CD4-positive, alpha-beta T cell treated with Interleukin-15 for 4 hours (primary cell): ENCODE measurements at regions not wholly inside any gene's neighbourhood (a gene's known extent, or its start where the extent isn't known, plus 50 kb on each side); places are given as distances from the start of the nearest gene placed in this dataset.

ENCODE experiments used
- DNase-seq: peaks from one replicate; pipeline ENCODE4 v3.0.0-alpha.2; 2020; ENCODE audit warnings: low spot score

DNA sequence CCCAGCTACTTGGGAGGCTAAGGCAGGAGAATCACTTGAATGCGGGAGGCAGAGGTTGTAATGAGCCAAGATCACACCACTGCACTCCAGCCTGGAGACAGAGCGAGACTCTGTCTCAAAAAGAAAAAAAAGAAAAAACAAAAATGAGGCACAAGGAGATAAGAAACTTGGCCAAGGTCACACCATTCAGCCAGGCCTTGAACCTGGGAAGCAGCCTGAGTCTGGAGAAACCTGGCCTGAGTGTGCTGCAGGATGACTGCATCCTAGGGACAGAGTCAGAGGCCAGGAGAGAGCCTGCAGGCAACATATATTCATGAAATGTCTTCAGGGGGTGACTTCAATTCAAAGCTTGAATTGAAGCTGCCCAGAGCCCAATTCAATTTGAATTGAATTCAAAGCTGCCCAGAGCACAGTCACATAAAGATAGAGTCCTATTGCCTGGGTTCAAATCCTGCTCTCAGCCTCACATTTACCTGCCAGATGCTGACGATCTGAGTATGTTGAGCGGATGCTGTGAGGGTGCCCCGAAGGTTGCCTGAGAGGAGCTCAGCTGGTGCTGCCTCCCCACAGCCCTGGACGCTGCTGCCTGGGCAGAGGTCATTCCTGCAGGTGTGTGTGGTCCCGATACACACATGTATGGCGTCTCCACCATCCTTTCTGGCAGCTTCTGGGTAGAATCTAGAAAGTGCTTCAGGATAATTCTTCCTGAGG, 307.7 kb downstream of the AJAP1 start:
- DNase-seq: no peak

DNA sequence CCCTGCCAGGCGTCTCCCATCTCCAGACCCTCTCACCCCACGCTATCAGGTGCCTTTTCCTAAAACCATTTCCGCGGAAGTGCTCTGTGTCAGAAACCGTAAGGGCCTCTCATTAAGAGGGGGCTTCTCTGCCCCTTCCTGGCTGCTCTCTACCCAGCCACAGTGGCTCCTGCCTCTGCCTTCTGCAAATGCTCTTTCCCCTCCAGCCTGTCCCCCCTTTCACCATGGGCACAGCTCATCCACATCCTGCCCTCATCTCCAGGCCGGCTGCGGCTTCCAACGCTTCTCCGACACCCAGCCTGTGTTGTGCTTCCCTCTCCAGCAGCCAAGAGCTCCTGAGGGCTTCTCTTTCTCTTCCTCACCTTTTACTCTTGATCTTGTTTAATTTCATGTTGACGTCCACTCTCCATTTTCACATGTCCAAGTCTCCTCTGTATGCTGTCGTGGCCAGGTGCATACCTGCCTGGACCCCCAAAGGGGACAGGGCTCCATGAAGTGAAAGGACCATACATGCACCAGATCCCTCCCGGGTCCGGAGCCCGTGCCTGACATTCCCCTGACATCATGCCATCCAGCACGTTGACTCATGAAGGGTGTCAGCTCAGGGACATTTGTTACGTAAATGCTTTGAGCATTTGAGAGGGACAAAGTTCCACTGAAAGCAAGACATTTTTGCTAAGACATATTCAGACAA, 306.5 kb downstream of the AJAP1 start:
- no peak for DNase-seq

DNA sequence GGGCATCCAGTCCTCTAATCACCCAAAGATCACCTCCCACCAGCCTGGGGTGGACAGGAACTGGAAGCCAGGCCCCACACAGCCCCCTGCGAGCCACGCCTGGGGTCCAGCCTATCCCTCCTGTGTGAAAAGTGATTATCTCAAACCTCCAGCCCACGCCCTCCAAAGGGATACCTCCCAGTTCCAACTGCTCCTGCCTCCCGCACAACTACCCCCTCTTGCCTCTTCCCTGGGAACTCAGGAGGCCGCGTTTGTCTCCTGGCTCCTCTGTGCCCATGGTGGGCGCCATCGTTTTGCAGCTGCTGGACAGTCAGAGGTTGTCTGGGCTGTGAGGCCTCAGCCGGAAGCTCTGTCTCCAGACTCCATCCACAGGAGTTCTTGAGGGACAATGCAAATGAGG, 305.9 kb downstream of the AJAP1 start:
- no peak for DNase-seq

DNA sequence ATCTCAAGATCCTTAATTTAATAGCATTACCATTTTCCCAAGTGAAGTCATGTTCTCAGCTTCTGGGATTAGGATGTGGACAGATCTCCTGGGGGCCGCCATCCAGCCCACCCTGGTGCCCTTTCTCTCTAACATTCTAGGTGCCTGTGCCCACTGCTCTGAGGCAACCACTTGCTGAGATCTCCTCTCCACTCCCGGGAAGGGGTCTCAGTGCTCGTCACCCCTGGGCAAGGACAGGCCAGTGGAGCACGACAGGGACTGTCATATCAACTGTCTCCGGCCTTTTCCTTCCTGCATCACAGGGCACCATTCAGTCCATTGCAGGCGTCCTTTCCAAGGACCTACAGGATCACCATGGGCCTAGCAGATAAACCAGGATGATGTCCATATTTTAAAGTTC, 304.8 kb downstream of the AJAP1 start:
- no peak for DNase-seq

DNA sequence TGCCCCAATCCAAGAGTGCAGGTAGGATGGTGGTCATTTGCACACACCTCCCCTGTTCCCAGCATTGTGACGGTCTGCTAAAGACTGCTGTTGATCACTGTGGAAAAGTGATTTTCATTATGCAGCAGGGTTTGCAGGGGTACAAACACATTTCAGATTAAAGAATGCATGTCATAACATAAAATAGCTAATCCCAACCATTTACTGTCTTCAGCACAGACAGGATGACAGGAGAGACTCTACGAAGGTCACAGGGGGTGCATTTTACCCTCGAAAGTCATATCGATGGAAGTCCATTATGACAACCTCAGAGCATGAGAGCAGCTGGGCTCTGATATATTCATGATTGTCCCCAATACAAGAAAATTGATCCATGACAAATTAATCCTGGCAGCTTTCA, 302.6 kb downstream of the AJAP1 start:
- DNase-seq: no peak

DNA sequence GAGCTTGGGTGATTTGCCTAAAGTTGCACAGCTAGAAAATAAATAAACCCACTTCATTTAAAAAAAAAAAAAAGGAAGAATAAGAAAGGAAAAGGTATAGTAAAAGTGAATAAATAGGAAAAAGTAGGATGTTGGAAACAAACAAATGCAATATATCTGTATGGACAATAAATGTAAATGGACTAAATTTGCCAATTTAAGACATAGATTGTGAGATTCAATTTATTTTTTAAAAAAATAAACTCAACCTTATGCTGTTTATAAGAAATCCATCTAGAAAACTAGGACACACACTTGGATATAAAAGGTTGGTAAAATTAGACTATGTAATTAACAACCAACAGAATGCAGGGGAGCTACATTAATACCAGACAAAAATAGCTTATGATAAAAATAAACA, 300.0 kb downstream of the AJAP1 start:
- DNase-seq: no peak

DNA sequence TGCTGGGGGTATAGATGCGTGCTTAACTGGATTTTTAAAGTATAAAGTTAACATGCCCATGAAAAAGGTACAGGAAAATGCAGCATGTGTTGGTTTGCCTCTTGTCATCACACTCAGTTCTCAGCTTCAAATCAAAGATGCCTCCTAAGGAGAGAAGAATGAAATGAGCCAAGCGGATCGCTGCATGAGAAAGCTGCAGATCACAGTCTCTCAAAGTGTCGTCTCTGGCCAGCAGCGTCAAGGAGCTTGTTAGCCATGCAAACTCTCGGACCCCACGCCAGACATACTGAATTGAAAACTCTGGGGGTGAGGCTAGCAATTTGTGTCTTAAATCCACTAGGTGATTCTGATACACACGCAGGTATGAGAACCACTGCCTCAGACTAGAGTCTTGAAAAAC, 297.2 kb downstream of the AJAP1 start:
- DNase-seq: no peak

DNA sequence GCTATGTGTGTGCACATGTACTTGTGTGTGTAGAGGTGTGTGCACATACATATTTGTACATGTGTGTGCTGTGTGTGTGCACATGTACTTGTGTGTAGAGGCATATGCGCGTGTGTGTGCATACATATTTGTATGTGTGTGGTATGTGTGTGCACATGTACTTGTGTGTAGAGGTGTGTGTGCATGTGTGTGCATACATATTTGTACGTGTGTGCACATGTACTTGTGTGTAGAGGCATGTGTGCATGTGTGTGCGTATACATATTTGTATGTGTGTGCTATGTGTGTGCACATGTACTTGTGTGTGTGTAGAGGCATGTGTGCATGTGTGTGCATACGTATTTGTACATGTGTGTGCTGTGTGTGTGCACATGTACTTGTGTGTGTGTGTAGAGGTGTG, 291.9 kb downstream of the AJAP1 start:
- no peak for DNase-seq

DNA sequence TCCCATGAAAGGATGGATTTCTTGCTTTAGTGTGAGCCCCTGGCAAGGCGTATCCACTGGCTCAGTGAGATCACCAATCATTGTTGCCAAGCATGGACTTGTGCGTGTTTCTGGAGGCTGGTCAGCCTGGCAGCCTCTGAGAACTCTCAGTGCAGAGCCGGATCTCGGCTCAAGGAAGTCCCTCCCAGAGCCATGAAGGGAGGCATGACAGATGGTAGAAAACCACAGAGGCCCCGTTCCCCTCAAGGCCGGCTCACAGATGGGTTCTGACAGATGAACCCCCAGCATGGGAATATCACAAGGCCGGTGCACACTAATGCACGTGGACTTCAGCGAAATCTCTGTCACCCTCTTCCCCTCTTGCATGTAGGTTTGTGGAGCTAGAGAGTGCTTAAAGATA, 290.5 kb downstream of the AJAP1 start:
- DNase-seq: no peak

DNA sequence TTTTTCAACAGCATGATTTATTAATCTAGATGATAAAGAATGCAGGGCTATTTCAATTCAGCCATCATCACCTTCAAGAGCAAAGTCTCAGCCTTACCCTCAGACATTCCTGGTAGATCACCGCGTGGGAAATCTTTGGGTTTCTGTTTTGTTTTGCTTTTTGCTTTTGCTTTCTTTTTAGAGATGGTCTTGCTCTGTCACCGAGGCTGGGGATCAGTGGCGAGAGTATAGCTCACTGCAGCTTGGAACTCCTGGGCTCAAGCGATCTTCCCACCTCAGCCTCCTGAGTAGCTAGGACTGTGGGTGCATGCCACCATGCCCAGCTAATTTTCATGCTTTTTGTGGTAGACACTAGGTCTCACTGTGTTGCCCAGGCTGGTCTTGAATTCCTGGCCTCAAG, 289.7 kb downstream of the AJAP1 start:
- no peak for DNase-seq

DNA sequence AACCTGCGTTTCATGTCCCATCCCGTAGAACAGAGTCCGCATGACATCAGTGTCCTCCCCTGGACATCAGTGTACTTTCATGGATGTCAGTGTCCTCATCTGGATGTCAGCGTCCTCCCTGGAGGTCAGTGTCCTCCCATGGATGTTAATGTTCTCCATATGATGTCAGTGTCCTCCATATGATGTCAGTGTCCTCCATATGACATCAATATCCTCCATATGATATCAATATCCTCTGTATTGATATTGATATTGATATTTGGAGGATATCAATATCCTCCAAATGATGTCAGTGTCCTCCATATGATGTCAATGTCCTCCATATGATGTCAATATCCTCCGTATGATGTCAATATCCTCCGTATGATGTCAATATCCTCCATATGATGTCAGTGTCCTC, 284.9 kb downstream of the AJAP1 start:
- DNase-seq: no peak

DNA sequence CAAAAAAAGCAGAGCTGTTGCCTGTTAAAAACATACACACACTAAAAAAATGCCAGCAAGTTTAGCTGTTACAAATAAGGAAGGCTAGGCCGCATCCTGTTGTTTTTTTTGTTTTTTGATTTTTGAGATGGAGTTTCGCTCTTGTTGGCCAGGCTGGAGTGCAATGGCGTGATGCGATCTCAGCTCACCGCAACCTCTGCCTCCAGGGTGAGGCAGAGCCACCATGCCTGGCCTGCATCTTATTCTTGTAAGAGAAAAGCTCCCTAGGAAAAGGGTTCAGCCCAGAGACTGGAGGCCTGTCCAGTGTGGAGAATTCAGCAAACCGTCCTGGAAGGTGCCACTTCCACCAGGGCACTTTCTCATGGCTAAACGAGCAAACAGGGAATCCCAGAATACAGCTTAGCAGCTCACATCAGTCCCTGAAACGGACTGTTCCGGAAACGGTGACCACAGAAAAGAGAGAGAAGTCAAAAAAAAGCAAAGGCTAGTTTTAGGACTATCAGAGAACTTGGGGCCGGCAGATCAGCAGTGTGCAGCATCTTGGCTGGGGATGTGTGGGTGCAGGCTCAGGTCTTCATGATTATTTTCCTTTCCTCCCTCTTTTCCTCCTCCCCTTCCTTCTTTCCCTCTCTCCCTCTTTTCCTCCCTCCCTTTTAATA, 283.6 kb downstream of the AJAP1 start:
- DNase-seq: no peak

DNA sequence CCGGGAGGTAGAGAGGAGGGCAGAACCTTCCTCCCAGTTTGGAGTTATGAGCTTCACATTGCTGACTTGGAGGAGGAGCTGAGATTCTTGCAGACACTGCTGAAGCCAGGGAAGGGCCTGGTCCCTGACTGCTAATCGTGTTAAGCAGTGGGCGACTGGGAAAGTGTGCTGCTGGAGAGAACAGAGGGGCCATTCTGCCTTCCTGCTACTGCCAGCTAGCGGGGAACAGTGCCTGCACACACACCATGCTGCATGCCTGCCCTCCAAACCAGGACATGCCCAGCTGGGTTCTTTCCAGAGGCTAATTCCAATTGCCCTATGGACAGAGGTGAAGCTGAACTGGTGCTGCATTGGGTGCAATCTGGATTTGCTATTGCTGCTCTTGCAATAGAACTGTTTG, 281.4 kb downstream of the AJAP1 start:
- DNase-seq: no peak

DNA sequence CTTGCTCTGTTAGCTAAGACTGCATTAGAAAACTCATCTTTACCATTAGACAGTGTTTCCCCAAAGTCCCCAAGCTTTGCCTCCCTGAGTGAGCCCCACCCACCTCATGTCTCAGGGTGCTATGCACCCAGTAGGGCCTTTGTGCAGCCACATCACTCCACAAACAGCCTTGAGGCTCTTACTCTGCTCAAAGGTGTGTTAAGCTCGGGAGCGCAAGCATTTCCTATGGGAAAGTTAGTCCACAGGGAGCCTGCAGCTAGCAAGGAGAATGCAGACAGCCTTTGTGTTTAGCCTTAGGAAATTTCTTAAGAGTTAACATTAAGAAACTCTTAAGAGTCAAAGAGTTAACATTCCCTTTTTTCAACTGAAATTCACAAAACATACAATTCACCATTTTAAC, 278.8 kb downstream of the AJAP1 start:
- no peak for DNase-seq

DNA sequence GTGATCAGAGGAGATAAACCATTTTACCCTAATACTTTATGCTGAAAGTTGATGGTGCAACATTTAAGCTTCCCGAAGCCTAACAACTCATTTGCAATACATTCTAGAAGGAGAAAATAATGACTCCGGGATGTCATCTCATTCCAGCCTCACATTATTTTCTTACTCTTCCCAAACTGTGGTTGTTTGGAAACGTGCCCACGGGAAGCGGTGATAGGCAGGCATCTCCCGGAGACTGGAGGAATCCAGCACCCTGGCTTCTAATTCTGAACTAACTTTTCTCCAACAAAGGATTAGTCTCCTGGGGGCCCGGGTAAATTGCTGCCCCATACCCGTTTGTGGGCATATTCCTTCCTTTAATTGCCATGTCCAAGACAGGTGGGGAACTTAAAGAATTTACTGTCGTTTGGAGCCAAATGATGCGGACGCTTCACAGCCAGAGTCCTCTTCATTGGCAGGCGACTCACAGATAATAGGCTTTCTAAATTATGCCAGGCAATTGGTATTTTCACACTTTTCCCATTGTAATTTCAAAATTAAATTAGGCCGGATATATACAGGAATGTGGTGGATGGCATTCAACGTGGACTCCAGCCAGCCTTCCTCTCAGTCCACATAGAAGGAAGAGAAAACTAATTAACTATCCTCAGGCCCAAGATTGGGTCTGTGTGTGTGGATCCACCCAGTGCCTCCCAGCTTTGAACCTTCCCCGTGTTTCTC, 278.1 kb downstream of the AJAP1 start:
- DNase-seq: no peak

DNA sequence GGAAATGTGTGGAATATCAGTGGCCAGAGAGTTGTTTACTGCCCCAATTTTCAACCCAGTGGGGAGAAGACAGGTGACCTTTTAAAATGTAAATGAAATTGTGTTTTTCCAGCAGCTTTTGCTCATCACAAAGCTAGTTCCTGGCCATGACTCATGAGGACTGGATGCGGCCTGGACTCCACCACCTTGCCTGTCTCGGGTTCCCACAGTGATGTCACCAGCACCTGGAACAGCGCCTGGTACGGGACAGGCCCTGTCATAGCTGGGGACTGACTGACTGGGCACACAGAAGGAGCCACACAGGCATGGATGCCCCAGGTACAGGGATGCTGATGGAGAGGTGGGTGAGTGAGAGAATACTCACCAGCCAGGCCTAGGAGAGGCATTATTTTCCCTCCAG, 277.1 kb downstream of the AJAP1 start:
- no peak for DNase-seq

DNA sequence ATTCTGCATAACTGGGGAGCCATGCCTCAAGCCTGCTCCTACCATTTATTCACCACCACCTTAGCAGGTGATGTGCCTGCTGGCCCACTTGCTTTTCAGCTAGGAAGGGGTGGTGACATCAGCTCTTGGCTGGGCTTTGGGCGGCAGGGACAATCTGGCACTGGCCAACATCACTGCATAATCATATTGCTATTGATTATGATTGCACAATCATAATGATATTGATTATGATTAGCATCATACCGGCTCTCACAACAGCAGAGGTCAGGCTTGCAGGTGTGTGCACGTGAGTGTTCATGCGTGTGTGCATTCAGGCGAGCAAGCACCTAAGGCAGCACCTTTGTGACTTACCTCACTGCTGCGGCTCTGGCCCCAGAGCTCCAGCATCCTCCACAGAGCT, 273.8 kb downstream of the AJAP1 start:
- DNase-seq: no peak

DNA sequence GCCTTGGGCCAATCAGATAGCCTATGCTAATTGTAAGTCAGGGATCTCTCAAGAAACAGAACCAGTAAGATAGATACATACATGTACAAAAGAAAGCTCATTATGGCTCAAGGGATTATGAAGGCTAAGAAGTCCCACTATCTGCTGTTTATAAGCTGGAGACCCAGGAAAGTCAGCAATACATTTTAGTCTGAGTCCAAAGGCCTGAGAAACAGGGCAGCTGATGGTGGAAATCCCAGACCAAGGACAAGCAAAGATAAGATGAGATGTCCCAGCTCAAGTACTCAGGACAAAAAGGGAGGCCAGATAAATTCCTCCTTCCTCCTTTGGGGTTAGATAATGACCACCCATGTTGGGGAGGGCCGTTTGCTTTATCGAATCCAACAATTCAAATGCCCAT, 269.9 kb downstream of the AJAP1 start:
- DNase-seq: no peak

DNA sequence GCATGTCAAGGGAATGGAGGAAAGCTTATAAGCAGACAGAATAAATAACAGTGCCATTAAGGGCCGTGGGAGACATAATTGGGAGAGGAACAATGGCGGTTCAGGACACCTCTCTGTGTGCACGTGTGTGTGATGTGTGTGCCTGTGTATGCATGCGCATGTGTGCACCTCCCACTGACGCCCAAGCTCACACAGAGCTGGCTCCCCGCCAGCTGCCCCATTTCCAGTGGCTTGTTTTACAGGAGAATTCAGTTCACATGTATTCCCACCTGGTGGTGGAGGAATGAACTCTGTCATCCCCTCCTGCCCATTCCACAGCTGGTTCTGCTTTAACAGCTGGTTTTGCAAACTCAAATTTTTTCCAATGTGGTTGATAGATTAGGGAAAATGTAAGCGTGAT, 262.2 kb downstream of the AJAP1 start:
- no peak for DNase-seq

DNA sequence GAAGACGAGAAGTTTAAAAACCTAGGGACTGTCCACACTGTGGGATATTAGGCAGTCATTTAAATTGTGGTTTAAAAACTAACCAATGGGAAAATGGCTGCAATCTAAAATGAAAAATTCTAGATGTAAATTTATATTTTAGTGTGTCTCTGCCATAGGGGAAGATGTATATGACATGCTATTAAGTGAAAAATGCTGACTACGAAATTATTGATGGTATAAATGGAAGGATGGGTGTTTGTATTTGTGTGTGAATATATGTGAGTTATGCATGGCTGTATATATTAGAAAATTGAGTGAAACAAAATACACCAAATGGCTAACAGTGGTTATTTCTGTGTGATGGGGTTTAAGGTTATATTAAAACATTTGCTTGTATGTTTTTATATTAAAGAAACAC, 260.7 kb downstream of the AJAP1 start:
- DNase-seq: no peak

DNA sequence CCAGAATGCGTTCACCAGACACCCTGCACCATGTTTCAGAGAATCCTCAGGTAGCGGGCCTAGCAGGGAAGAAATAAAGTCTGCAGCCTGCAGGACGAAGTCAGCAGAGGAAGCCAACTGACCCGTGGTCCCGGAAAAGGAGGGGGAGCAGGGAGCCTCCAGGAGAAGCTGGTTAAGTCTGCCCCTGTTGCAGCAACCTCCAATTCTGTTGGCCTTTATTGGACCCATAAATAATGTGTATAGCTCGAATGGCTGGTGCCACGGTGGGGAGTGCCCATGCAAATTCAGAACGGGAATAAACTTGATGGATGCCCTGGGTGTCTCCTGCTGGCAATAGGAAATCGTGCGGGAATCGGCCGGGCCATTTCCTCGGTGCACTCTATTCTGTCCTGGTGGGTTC, 254.1 kb downstream of the AJAP1 start:
- DNase-seq: no peak

DNA sequence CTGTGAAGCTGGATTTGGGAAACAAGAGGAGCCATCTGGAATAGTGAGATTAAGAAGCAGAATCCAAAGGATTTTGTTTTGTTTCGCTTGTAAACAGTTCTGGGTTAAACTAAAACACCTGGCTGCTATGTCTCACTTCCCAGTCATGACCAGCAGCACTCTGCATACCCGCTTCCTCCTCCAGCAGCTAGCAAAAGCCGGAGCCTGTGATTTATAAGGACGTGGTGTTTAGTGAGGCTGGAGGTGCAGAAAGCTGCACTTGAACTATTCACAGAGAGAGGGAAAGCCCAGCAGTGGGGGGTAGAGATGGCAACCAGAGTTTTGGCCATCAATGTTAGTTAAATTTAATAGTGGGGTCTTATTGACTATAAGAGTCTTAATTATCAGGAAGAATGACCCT, 240.2 kb downstream of the AJAP1 start:
- DNase-seq: no peak

DNA sequence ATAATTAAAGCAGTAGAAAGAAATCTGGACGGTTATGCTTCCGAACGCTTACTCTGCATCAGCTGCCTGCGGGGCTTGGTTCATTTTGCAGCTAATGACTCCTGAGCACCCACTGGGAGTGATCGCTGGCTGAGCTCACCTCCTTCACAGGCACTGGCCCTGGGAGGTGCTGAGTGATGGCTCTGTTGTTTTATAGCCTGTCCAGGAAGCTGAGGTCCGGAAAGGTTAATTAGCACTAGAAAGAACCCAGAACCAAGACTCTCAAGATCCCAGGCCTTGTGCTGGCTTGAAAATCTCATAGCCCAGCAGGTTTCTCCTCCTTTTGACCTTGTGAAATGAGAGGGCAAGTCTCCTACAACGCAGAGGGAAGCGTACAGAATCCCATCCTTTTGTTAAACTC, 226.2 kb downstream of the AJAP1 start:
- DNase-seq: no peak
